Ishikawa (cell line): ENCODE measurements at regions not wholly inside any gene's neighbourhood (a gene's known extent, or its start where the extent isn't known, plus 50 kb on each side); places are given as distances from the start of the nearest gene placed in this dataset.

Source experiments
- CEBPB ChIP-seq: IDR thresholded peaks from 2 replicates; pipeline ENCODE4 v1.6.1; 2012
- CREB1 ChIP-seq: IDR thresholded peaks from 2 replicates; pipeline ENCODE4 v1.6.1; 2012; ENCODE audit warnings: low read depth
- EGR1 ChIP-seq: IDR thresholded peaks from 2 replicates; pipeline ENCODE4 v1.6.1; 2012
- EP300 ChIP-seq: IDR thresholded peaks from 2 replicates; pipeline ENCODE4 v1.6.1; 2012; ENCODE audit warnings: borderline replicate concordance
- FOXM1 ChIP-seq: IDR thresholded peaks from 2 replicates; pipeline ENCODE4 v1.6.1; 2012; ENCODE audit warnings: low read depth, borderline replicate concordance
- NFIC ChIP-seq: IDR thresholded peaks from 2 replicates; pipeline ENCODE4 v1.6.1; 2012
- RAD21 ChIP-seq: IDR thresholded peaks from 2 replicates; pipeline ENCODE4 v1.6.1; 2012; ENCODE audit warnings: low read depth
- REST ChIP-seq: IDR thresholded peaks from 2 replicates; pipeline ENCODE4 v1.6.1; 2012; ENCODE audit warnings: low read depth, mild to moderate bottlenecking
- TAF1 ChIP-seq: IDR thresholded peaks from 2 replicates; pipeline ENCODE4 v1.6.1; 2012; ENCODE audit warnings: low read depth, mild to moderate bottlenecking
- TCF12 ChIP-seq: IDR thresholded peaks from 2 replicates; pipeline ENCODE4 v1.6.1; 2012; ENCODE audit warnings: low read depth
- TEAD4 ChIP-seq: IDR thresholded peaks from 2 replicates; pipeline ENCODE4 v1.6.1; 2012
- USF1 ChIP-seq: IDR thresholded peaks from 2 replicates; pipeline ENCODE4 v1.6.1; 2012
- YY1 ChIP-seq: IDR thresholded peaks from 2 replicates; pipeline ENCODE4 v1.6.1; 2012; ENCODE audit warnings: low read depth
- ZBTB7A ChIP-seq: IDR thresholded peaks from 2 replicates; pipeline ENCODE4 v1.6.1; 2012; ENCODE audit warnings: low read depth
- TF ChIP-seq, protein P1 (sequence below): IDR thresholded peaks from 2 replicates; pipeline ENCODE4 v1.6.1; 2012

GRCh38 chr3:182562274-182562673 lies 231.0 kb upstream of the ATP11B start:
- TF ChIP-seq FOXM1 (no peak), TAF1 (no peak), RAD21 (no peak), CREB1 (no peak), REST (no peak), ZBTB7A (no peak), NFIC (no peak), EP300 (no peak), TCF12 (no peak), USF1 (no peak)
- TF ChIP-seq, protein P1, sequence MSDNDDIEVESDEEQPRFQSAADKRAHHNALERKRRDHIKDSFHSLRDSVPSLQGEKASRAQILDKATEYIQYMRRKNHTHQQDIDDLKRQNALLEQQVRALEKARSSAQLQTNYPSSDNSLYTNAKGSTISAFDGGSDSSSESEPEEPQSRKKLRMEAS = no peak

DNA sequence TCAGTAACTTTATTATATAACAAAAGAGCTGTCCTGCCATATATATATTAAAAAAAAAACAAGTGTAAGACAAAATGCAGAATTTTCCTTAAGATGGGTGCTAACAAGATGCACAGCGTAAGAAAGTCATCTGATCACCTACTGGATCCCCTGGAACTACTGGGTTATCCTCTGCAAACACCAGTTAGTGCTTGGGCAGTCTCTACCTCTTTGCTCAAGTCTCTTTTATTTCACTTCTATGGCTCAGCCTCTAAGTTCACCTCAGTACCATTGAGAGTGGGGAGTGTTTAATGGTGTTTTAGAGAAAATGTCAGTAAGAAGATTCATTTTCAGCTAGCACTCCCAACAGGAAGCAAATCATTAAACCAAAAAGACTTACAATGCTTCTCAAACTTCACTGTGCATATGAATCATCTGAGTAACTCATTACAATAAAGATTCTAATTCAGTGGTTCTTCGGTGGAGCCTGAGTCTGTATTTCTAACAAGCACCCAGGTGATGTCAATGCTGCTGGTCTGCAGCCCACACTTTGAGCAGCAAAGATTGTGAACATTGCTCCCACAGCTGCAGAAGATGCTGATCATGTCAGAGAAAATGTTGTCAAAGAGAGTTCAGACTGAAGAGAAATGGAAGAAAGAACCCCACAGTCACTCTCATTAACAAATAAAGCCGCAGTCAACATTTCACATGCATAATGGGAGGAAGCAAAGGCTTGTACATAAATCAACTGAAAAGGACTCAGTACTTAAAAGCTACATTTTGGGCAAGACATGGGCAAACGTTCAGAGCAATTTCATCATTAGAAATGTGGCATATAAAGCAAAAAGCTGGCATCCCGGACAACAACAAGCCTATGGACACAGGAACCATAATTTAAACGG lies 227.1 kb upstream of the ATP11B start:
- TF ChIP-seq NFIC (no peak), ZBTB7A (no peak), CREB1 (no peak), EGR1 (no peak)

DNA sequence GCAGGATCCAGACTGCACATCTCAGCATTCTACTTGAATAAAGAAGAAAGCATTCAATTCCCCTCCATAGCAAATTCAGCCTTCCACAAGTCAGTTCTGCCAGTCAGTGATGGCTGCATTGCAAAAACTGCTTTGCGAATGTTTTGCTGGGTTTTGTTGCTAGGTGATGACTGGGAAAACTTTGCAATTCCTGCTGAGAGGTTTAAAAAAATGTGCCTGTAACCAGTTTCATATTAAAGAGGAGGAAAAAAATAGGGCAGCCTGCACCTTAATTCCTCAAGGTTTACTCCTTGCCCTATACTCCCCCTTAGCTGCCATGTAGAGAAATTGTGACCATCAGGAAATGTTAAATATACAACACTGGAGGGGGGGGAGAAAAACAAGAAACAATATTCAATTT lies 225.6 kb upstream of the ATP11B start:
- TF ChIP-seq USF1 = no peak
- no peak for TF ChIP-seq REST
- TF ChIP-seq TEAD4 = no peak
- no peak for TF ChIP-seq TAF1
- no peak for TF ChIP-seq RAD21
- no peak for TF ChIP-seq YY1
- no peak for TF ChIP-seq NFIC
- no peak for TF ChIP-seq EGR1
- no peak for TF ChIP-seq ZBTB7A
- TF ChIP-seq CEBPB = no peak
- no peak for TF ChIP-seq CREB1
- TF ChIP-seq, protein P1 = no peak

DNA sequence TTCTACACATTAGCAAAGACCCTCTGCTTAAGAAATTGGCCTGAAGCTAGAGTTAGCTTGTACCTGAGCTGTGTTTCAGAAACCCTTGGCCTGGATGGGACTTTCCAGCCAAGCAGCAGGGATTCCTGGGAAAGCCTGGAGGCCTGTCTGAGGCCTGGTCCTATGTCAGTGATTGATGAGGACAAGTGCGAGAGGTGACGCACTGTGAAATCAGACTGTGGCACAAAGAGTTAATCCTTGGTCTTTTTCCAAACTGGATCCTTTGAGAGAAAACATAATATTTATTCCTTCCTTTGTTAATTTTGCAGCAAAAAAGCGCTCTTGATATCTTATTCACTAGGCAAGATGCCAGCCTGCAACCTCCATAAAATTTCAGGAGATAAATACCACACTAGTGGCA lies 225.0 kb upstream of the ATP11B start:
- TF ChIP-seq RAD21 (no peak), TEAD4 (no peak), CREB1 (no peak), ZBTB7A (no peak)

GRCh38 chr3:182568876-182569275 lies 224.4 kb upstream of the ATP11B start:
- TF ChIP-seq, protein P1 = no peak
- no peak for TF ChIP-seq NFIC
- no peak for TF ChIP-seq TAF1
- no peak for TF ChIP-seq RAD21
- TF ChIP-seq ZBTB7A = no peak
- TF ChIP-seq FOXM1 = no peak
- TF ChIP-seq CREB1 = no peak
- no peak for TF ChIP-seq REST
- TF ChIP-seq YY1 = no peak
- TF ChIP-seq TCF12 = no peak
- TF ChIP-seq CEBPB = no peak
- no peak for TF ChIP-seq USF1
- TF ChIP-seq TEAD4 = no peak
- no peak for TF ChIP-seq EP300
- TF ChIP-seq EGR1 = no peak
